Stimulated activated CD4-positive, alpha-beta T cell treated with anti-CD3 and anti-CD28 coated beads, Interleukin-2, amount 100 ng/mL, for 48 hours (primary cell): ENCODE measurements at regions not wholly inside any gene's neighbourhood (a gene's known extent, or its start where the extent isn't known, plus 50 kb on each side); places are given as distances from the start of the nearest gene placed in this dataset.
A peak's percentile ranks its signal among the peaks of the same experiment; 100 is the strongest.

Source experiments
- DNase-seq, 2 donors: peaks; one replicate each; pipeline ENCODE4 v3.0.0-alpha.2; 2020

GRCh38 chrX:58051346-58051745 is 141.1 kb upstream of the ZXDA start:
- DNase-seq: no peak

GRCh38 chrX:58044130-58044529 is 133.9 kb upstream of the ZXDA start:
- DNase-seq: no peak

DNA sequence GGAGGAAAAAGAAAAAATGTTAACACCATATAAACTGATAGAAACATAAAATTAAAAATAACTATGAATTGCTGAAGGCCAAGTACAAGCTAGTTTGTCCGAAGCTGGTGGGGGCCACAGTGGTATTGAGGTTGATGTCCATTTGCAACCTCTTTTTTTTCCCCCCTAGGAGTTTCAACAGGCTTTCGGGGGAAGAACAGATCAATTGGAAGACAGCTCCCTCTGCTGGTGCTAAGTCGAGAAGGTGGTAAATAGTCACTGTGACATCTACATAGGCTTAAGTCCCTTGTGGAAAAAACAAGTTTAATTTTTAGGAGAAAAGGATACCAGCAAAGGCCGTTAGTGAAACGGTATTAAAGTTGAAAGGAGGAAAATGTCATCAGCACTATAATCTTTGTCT is 115.7 kb upstream of the ZXDA start:
- peak; percentile 11 to 12 for DNase-seq

DNA sequence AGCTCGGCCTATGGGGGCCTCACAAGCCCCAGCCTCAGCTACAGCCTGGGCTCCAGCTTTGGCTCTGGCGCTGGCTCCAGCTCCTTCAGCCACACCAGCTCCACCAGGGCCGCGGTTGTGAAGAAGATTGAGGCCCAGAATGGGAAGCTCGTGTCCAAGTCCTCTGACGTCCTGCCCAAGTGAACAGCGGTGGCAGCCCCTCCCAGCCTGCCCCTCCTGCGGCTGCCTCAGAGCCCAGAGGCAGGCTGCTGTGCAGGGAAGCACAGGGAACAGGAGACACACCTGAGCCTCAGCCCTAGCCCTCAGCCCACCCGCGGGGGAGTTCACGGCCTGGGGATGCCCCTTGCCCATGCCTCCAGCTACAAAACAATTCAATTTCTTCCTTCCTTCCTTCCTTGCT is 75.7 kb upstream of the ZXDA start:
- no peak for DNase-seq

GRCh38 chrX:57984620-57985019 is 74.4 kb upstream of the ZXDA start:
- no peak for DNase-seq

DNA sequence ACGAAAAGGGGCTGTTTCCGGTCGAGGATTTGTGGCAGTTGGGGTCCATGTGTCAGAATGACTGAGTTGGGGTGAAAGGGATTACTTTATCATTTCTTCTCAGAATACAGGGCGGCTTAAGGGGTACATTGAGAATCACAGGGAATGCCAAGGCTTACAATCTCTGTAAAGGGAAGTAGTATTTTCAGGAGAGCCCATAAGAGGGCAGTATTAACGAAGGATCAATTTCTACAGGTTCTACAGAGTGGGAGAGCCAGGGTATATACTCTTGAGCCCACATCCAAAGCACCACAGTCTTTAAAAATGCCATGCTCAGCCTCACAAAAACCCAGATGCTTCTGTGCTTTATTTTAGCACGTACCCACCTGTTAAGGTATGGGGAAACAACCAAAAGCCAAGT is 67.7 kb upstream of the ZXDA start:
- DNase-seq: no peak

DNA sequence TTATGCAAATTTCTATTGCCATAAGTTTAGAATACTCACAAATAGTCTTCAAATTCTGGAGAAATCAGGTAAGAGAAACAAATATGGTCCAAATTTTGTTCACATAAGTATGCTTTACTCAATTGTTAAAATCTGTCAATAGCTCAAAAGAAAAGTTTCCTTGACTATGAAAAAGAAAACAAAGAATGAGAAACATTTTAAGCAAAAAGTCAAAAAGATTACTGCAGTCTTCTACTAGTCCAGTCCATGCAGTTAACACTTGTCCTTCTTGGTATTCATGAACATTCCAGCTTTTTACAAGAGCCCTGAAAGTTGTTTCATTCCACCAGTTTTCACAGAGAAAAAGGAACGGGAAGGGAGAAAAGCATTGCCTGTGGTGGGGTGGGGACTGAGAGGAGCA is 54.7 kb upstream of the ZXDA start:
- no peak for DNase-seq
